OCI-LY1 (cell line): ENCODE measurements at regions not wholly inside any gene's neighbourhood (a gene's known extent, or its start where the extent isn't known, plus 50 kb on each side); places are given as distances from the start of the nearest gene placed in this dataset.

ENCODE experiments used
- CTCF ChIP-seq: fragments of 200-600 bp; sonication (generic), shearing (Covaris generic); IDR thresholded peaks from 2 replicates; pipeline ENCODE4 v1.5.1; 2017; ENCODE audit warnings: mild to moderate bottlenecking, antibody characterized with exemption, low read length, moderate library complexity, mixed read lengths
- EZH2 ChIP-seq: fragments of 200-600 bp; sonication (generic), shearing (Covaris generic); IDR thresholded peaks from 2 replicates; pipeline ENCODE4 v1.8.0; 2017; ENCODE audit warnings: borderline replicate concordance, mixed run types, mild to moderate bottlenecking, antibody characterized with exemption, low read length, moderate library complexity, mixed read lengths

GRCh38 chr4:3880615-3881120 is 114.5 kb downstream of the ADRA2C start:
- TF ChIP-seq CTCF: peak; percentile 52
- no peak for TF ChIP-seq EZH2
